Adrenal gland (tissue), 9 donors: ENCODE measurements at regions not wholly inside any gene's neighbourhood (a gene's known extent, or its start where the extent isn't known, plus 50 kb on each side); places are given as distances from the start of the nearest gene placed in this dataset.

Experiments used
- DNase-seq, 7 donors: peaks; one replicate each; pipeline ENCODE4 v3.0.0-alpha.2; 2019 to 2020
- H3K27ac ChIP-seq, 5 donors: fragments of 200-600 bp; sonication (generic) in 4 of 5; 1 replicate in 3 of 5; 2 replicates in 2 of 5; pipeline versions ENCODE4 v1.5.1 to v1.8.0; 2016 to 2020; ENCODE audit warnings: mild to moderate bottlenecking in 1 of 5
- H3K27me3 ChIP-seq: fragments of 200-600 bp; 2 replicates; pipeline ENCODE4 v1.8.0; 2021
- H3K36me3 ChIP-seq, 2 donors: fragments of 200-600 bp; replicated peaks in 1 of 2; 1 replicate in 1 of 2; 2 replicates in 1 of 2; pipeline versions ENCODE4 v1.5.1 to v1.8.0; 2018 to 2022
- H3K4me1 ChIP-seq, 2 donors: fragments of 200-600 bp; replicated peaks in 1 of 2; 1 replicate in 1 of 2; 2 replicates in 1 of 2; pipeline versions ENCODE4 v1.5.1 to v1.8.0; 2018 to 2021
- H3K4me3 ChIP-seq, 4 donors: fragments of 200-600 bp; sonication (generic) in 3 of 4; one replicate each; pipeline ENCODE4 v1.5.1; 2016 to 2018
- H3K9me3 ChIP-seq, 3 donors: fragments of 200-600 bp; sonication (generic) in 1 of 3; replicated peaks in 1 of 3; 1 replicate in 2 of 3; 2 replicates in 1 of 3; pipeline versions ENCODE4 v1.5.1 to v1.8.0; 2016 to 2021
- POLR2A ChIP-seq, 2 donors: fragments of 450-650 bp; IDR thresholded peaks; one replicate each; pipeline ENCODE4 v1.6.1; 2017; ENCODE audit warnings: antibody characterized with exemption in 2 of 2, mild to moderate bottlenecking in 2 of 2, moderate library complexity in 1 of 2
- WGBS, 4 donors: extraction: QIAGEN DNeasy Blood & Tissue Kit in 2 of 4; methylation state at CpG; one replicate each; pipeline versions ENCODE4 v1.1.5 to v1.1.7; 2013 to 2017; 5-methylcytosine and 5-hydroxymethylcytosine counted together
- intact Hi-C, 2 donors: fragments of 100-400 bp; cut with DNase I; formaldehyde crosslinking; loops; one replicate each; pipeline versions ENCODE4 v1.14.1 to v1.15.0; 2022 to 2023
- TF ChIP-seq, protein P1 (sequence below), 6 experiments: fragments of 450-650 bp in 4 of 6; fragments of 200-600 bp in 2 of 6; sonication (generic) in 1 of 6; IDR thresholded peaks; 1 replicate in 5 of 6; 2 replicates in 1 of 6; pipeline versions ENCODE4 v1.5.1 to v1.8.0; 2016 to 2021; ENCODE audit warnings: antibody characterized with exemption in 6 of 6, mild to moderate bottlenecking in 2 of 6, moderate library complexity in 1 of 6
- donor health status: healthy with polysubstance abuse.
- donor health status: Bipolar disorder and iron deficiency.
- donor health status: DM: yes; HTN: yes; CAD: no.
- donor health status: DM: no; HTN: no; CAD: no.
- donor health status: DM: no; HTN: no; CAD: no.

DNA sequence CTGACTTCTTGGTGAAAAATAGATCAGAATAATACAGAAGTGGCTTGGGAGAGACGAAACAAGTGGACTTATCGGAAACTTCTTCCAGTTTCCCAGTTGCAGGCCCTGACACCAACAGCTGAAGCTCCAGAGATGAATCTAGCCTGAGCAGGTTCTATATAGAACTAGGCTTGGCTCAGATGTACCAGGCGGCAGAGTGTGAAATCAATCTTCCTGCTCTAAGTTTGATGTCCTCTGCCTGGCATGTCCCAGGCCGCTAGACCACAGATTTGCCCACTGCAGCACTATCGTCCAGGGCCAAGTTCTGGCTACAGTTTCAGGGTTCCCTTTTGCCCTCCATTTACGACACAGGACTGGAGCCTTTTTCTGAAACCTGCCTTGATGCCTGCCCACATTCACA lies 91.3 kb upstream of the PLEKHA5 start:
- no peak overlapping the region for H3K27ac ChIP-seq
- H3K27me3 ChIP-seq, result no peaks in the 10 kb centered on the region
- no peak for TF ChIP-seq POLR2A (IDR thresholded peaks at IDR 0.05)
- TF ChIP-seq, protein P1, sequence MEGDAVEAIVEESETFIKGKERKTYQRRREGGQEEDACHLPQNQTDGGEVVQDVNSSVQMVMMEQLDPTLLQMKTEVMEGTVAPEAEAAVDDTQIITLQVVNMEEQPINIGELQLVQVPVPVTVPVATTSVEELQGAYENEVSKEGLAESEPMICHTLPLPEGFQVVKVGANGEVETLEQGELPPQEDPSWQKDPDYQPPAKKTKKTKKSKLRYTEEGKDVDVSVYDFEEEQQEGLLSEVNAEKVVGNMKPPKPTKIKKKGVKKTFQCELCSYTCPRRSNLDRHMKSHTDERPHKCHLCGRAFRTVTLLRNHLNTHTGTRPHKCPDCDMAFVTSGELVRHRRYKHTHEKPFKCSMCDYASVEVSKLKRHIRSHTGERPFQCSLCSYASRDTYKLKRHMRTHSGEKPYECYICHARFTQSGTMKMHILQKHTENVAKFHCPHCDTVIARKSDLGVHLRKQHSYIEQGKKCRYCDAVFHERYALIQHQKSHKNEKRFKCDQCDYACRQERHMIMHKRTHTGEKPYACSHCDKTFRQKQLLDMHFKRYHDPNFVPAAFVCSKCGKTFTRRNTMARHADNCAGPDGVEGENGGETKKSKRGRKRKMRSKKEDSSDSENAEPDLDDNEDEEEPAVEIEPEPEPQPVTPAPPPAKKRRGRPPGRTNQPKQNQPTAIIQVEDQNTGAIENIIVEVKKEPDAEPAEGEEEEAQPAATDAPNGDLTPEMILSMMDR (IDR thresholded peaks at IDR 0.05), result no peak
- H3K4me1 ChIP-seq, result no peaks in the 10 kb centered on the region
- no peaks in the 10 kb centered on the region for H3K9me3 ChIP-seq
- intact Hi-C loops, result no loop called here
- H3K4me3 ChIP-seq, result no peak overlapping the region
- 77 to 80% (median 78%) methylated on average over 6 of the region's 6 CpGs for WGBS, 4 donors
- no peak for DNase-seq
- H3K36me3 ChIP-seq, result no peaks in the 10 kb centered on the region

DNA sequence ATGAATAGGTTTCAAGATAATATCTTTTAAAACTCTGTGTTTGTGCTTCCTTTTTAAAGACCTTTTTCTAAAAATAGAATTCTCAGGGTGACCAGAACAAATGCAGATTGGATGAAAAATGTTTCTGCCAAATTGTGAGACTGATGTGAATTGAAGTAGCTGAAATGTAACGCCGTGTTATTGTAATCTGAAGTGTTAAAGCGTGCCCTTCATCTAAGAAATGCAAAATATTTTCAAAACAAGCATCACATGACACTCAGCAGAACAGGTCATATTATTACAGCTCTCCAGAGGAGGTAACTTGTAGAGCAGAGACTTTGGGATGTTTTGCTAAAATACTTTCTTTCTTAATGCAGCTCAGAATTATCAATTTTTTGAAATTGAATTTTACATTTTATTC lies 90.0 kb upstream of the PLEKHA5 start:
- intact Hi-C loops, result no loop called here
- TF ChIP-seq POLR2A (IDR thresholded peaks at IDR 0.05), result no peak
- TF ChIP-seq, protein P1 (IDR thresholded peaks at IDR 0.05), result no peak
- WGBS, 4 donors, result 59 to 73% (median 64%) methylated on average over 3 of the region's 3 CpGs
- no peak for DNase-seq
- Histone ChIP-seq H3K4me3 (no peak overlapping the region), H3K27me3 (no peaks in the 10 kb centered on the region), H3K27ac (no peak overlapping the region), H3K36me3 (no peaks in the 10 kb centered on the region), H3K4me1 (no peaks in the 10 kb centered on the region), H3K9me3 (no peaks in the 10 kb centered on the region)

DNA sequence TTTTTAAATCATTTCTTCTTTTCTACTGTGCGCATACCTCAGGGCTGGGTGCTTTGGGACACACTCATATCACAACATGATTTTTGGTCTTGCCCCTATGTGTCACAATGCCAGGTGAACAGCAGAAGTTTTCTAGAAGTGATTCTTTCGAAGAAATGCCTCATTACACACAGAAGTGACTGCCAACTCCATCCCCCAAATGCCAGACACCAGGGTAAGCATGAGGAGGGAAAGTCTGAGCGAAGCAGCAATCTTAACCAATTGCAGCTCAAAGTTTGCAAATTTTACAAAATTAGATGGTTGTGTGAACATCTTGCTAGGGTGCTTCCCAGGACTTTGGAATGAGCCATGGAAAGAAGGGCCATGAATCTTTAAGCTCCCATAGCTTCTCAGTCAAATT lies 87.3 kb upstream of the PLEKHA5 start:
- no peaks in the 10 kb centered on the region for H3K4me1 ChIP-seq
- 90 to 94% (median 92%) methylated on average over 3 of the region's 3 CpGs for WGBS, 4 donors
- H3K9me3 ChIP-seq, result no peaks in the 10 kb centered on the region
- H3K4me3 ChIP-seq, result no peak overlapping the region
- intact Hi-C loops, result no loop called here
- TF ChIP-seq POLR2A (IDR thresholded peaks at IDR 0.05), result no peak
- TF ChIP-seq, protein P1 (IDR thresholded peaks at IDR 0.05), result no peak
- no peak for DNase-seq
- H3K27me3 ChIP-seq, result no peaks in the 10 kb centered on the region
- H3K27ac ChIP-seq, result no peak overlapping the region
- no peaks in the 10 kb centered on the region for H3K36me3 ChIP-seq

DNA sequence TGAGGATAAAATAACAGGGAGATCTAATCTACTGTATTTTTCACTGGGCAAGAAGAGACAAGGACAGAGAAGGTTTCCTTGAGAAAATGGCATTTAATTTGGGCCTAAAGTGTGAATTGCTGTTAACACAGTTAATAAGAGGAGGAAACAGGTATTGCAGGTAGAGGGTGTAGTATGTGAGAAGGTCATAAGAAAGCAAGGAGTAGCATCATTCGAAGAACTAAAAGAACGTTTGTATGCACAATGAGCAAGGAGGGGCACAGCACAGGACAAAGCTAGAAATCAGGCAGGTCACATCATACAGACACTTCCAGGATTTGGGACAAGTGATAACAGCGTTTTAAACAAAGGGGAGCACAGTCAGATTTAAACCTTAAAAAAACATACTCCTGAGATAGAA lies 85.1 kb upstream of the PLEKHA5 start:
- intact Hi-C loops, result no loop called here
- no peaks in the 10 kb centered on the region for H3K4me1 ChIP-seq
- H3K27ac ChIP-seq, result no peak overlapping the region
- TF ChIP-seq, protein P1 (IDR thresholded peaks at IDR 0.05), result no peak
- no peak for TF ChIP-seq POLR2A (IDR thresholded peaks at IDR 0.05)
- H3K36me3 ChIP-seq, result no peaks in the 10 kb centered on the region
- DNase-seq, result no peak
- WGBS, 4 donors, result 39 to 49% (median 42%) methylated on average over 3 of the region's 3 CpGs
- no peaks in the 10 kb centered on the region for H3K27me3 ChIP-seq
- H3K9me3 ChIP-seq, result no peaks in the 10 kb centered on the region
- no peak overlapping the region for H3K4me3 ChIP-seq
